Urothelium cell line (cell line): ENCODE measurements at regions not wholly inside any gene's neighbourhood (a gene's known extent, or its start where the extent isn't known, plus 50 kb on each side); places are given as distances from the start of the nearest gene placed in this dataset.
"Not testable (repeated sequence)": the region's sequence is repeated elsewhere in the genome, so short reads cannot be mapped to it uniquely, and the experiment has no call there.

Source experiments
- DNase-seq: peaks from one replicate; pipeline ENCODE4 v3.0.0; 2011; ENCODE audit warnings: low spot score, mixed read lengths
- FAIRE-seq: peaks from 2 replicates; lab custom pipeline; 2011; peaks lifted over from hg19 to GRCh38; lab: Jason Lieb, UNC

GRCh38 chr4:82248903-82249632 is 124.7 kb downstream of the HNRNPD start:
- no peak for FAIRE-seq

GRCh38 chr4:82247629-82248028 is 126.2 kb downstream of the HNRNPD start:
- FAIRE-seq (no peak), DNase-seq (no peak)

More at GRCh38 chr4:82248903-82249632, 124.7 kb downstream of the HNRNPD start:
- no peak for DNase-seq

DNA sequence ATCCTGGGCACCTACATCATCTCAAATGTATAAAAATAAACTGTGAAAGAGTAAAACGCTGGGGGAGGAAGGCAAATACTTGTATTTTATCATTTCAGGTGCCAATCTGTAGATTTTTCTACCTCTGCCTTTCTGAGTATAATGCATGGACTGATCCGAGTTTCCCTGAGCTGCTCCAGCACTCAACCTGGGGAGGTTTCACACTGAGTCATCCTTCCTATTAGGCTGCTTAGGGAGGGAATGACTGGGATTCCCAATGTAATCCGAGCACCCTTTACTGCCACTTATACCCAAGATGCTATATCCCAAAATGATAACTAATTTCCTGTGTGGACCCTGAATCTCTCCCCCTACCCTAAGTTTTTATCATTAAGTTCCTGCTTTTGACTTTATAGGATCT is 126.6 kb downstream of the HNRNPD start:
- DNase-seq = peak; percentile 15
- FAIRE-seq = no peak

- DNase-seq (no peak), FAIRE-seq (no peak)
Measured at GRCh38 chr4:82241534-82241933, 132.3 kb downstream of the HNRNPD start.

DNA sequence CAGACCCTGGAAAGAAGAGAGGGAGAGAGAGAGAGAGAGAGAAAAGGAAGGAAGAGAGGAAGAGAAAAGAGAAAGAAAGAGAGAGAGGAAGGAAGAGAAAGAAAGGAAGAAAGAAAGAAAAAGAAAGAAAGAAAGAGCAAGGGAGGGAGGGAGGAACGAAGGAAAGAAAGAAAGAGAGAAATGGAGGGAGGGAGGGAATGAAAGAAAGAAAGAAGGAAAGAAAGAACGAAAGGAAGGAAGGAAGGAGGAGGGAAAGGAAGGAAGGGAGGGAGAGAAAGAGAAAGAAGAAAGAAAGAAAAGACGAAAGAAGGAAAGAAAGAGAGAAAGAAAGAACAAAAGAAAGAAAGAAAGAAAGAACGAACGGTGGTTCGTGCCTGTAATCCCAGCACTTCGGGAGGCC is 133.4 kb downstream of the HNRNPD start:
- DNase-seq = no peak
- no peak for FAIRE-seq

- FAIRE-seq, DNase-seq: not testable (repeated sequence)
Measured at GRCh38 chr4:82237142-82237541, 136.6 kb downstream of the HNRNPD start.

- FAIRE-seq (no peak), DNase-seq (no peak)
Measured at GRCh38 chr4:82235346-82235745, 138.4 kb downstream of the HNRNPD start.

GRCh38 chr4:82232891-82233290 is 140.9 kb downstream of the HNRNPD start:
- FAIRE-seq (no peak), DNase-seq (no peak)

DNA sequence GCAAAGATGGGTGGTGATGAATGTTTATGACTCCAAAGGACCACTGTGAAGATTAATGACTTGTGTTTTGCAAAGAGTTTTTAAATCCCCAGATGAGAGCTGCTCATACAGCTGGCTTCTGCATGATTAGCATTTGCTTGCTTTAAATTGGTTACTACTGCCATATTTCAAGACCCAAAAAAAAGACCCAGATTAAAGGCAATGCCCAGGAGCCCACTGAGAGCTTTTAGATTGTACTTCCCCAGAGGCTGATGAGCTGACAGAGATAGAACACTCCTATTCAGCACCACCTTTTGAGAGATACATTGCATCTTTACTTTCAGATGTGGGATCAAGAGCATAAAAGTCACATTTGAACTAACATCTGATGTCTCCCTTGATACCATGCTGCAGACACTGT is 142.0 kb downstream of the HNRNPD start:
- FAIRE-seq (no peak), DNase-seq (no peak)

DNA sequence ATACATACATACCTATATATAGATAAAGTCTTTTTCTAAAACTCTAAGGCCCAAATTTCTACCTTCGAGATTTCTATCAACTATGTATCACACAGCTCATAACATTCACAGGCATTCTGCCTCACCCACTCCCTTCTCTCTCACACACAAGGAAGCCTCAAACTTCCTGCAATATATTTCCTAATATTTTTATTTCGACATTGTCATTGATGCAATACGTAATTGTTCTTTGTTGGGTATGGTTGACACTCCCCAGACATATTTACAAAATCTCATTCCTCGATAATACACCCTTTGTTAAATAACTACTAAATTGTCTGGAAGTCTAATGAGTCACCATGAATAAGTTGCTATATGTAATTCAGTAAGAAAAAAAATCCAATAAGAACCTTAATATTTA is 143.5 kb downstream of the HNRNPD start:
- no peak for FAIRE-seq
- DNase-seq = no peak

DNA sequence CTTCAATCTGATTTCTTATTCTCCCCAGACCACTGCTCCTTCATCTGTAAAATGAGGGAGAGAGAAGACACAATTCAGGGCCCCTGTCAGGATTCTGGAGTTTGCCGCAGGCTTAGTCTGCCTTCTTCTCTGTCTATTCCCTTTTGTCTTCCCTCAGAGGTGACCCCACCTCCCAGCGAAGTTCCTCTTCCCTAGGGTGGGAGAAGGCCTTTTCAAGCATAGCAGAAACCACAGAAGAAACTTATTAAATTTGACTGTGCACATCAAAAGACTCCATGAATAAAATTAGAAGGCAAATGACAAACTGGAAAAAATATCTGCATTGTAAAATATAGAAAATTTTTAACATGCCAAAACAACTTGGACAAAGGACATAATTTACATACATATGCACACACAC is 148.8 kb downstream of the HNRNPD start:
- DNase-seq (no peak), FAIRE-seq (no peak)

- no peak for FAIRE-seq
Measured at GRCh38 chr4:82223715-82224114, 150.1 kb downstream of the HNRNPD start.

DNA sequence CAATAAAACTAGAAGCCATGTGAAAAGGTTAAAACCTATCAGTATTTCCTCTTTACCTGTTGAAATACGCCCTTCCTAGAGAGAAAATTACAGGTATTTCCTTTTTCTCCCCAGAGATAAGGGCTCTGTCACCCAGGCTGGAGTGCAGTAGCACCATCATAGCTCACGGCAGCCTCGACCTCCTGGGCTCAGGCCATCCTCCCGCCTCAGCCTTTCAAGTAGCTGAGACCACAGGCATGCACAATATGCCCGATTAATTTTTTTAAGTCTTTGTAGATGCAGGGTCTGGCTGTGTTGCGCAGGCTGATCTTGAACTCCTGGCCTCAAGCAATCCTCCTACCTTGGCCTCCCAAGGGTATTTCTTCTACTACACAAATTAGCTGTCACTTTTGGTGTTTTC is 154.4 kb downstream of the HNRNPD start:
- no peak for DNase-seq
- no peak for FAIRE-seq

More at GRCh38 chr4:82223715-82224114, 150.1 kb downstream of the HNRNPD start:
- DNase-seq = no peak

- FAIRE-seq (no peak), DNase-seq (no peak)
Measured at GRCh38 chr4:82217986-82218715, 155.6 kb downstream of the HNRNPD start.

DNA sequence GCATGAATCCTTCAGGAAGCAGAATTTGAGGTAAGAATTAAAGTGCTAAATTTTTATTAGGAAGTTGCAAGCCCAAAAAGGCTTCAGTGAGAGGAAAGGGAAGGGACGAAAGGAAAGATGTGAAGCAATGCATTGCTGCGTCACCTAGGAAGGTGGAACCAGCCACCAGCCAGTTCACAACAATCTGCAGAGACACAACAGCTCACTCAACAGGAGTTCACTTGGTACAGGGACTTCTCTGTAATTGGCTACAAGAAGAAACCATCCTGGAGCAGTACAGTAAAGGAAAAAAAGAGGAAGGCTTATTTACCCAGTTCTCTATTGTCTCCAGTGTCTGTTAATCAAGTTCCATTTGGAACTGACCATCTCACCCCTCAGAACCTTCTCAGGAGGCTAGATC is 157.6 kb downstream of the HNRNPD start:
- DNase-seq = no peak
- FAIRE-seq = no peak

- DNase-seq = no peak
- no peak for FAIRE-seq
Measured at GRCh38 chr4:82215800-82216199, 158.0 kb downstream of the HNRNPD start.

- FAIRE-seq = no peak
- no peak for DNase-seq
Measured at GRCh38 chr4:82215039-82215438, 158.8 kb downstream of the HNRNPD start.

GRCh38 chr4:82213485-82214417 is 160.0 kb downstream of the HNRNPD start:
- FAIRE-seq = no peak
- DNase-seq = no peak

DNA sequence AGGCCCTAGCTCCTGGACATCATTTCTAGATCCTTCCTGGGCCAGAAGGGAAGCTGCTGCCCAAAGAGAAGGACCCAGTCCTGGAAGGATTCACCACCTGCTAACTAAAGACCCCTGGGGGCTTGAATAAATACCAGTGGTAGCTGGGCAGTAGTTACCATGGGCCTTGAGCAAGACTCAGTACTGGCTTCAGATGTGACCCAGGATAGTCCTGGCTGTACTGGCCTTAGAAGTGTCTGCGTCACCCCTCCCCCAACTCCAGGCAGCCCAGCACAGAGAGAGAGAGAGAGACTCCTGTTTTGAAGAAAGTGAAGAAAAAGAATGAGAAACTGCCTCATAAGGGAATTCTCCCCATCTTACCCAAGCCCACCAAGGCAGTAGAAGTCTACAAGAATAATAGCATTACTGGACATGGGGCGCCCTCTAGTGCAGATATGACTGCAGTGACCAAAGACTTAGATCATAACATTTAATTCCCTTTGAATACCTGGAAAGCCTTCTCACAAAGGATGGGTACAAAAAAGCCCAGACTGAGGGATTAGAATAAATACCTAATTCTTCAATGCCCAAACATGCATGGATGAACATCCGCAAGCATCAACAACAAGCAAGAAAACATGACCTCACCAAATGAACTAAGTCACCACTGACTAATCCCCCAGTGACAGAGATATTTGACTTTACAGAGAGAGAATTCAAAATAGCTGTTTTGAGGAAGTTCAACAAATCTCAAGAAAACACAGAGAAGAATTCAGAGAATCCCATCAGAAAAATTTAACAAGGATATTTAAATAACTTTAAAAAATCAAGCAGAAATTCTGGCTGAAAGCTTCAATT is 171.8 kb downstream of the HNRNPD start:
- FAIRE-seq = no peak
- DNase-seq = no peak

GRCh38 chr4:82201303-82201702 is 172.5 kb downstream of the HNRNPD start:
- FAIRE-seq = no peak
- no peak for DNase-seq
